Duodenal mucosa (tissue), 2 donors: ENCODE measurements at regions not wholly inside any gene's neighbourhood (a gene's known extent, or its start where the extent isn't known, plus 50 kb on each side); places are given as distances from the start of the nearest gene placed in this dataset.

Experiments used
- H3K27ac ChIP-seq: one replicate; pipeline ENCODE4 v1.7.0; 2013; ENCODE audit warnings: low read depth, low read length
- H3K27me3 ChIP-seq, 2 donors: one replicate each; pipeline ENCODE4 v1.7.0; 2013; ENCODE audit warnings: low read length in 2 of 2, control low read depth in 1 of 2; ENCODE audit not compliant: insufficient read depth in 2 of 2, control insufficient read depth in 1 of 2
- H3K36me3 ChIP-seq, 2 donors: one replicate each; pipeline ENCODE4 v1.7.0; 2013; ENCODE audit warnings: low read length in 2 of 2, control low read depth in 1 of 2; ENCODE audit not compliant: insufficient read depth in 2 of 2, control insufficient read depth in 1 of 2
- H3K4me1 ChIP-seq, 2 donors: one replicate each; pipeline ENCODE4 v1.7.0; 2013; ENCODE audit warnings: low read length in 2 of 2, control low read depth in 1 of 2; ENCODE audit not compliant: insufficient read depth in 2 of 2, control insufficient read depth in 1 of 2
- H3K4me3 ChIP-seq, 2 donors: one replicate each; pipeline ENCODE4 v1.7.0; 2013; ENCODE audit warnings: low read length in 2 of 2, low read depth in 1 of 2
- H3K9ac ChIP-seq, 2 donors: one replicate each; pipeline ENCODE4 v1.7.0; 2013; ENCODE audit warnings: low read length in 2 of 2, low read depth in 1 of 2
- H3K9me3 ChIP-seq, 2 donors: one replicate each; pipeline ENCODE4 v1.7.0; 2013; ENCODE audit warnings: low read length in 2 of 2, control low read depth in 1 of 2; ENCODE audit not compliant: control insufficient read depth in 1 of 2

- H3K4me3 ChIP-seq, result no peak overlapping the region
- H3K36me3 ChIP-seq, result no peaks in the 10 kb centered on the region
- no peak overlapping the region for H3K9ac ChIP-seq
- no peaks in the 10 kb centered on the region for H3K4me1 ChIP-seq
- H3K9me3 ChIP-seq, result no peaks in the 10 kb centered on the region
- no peak overlapping the region for H3K27ac ChIP-seq
- no peaks in the 10 kb centered on the region for H3K27me3 ChIP-seq
Measured at GRCh38 chr2:226217191-226217590, 582.4 kb downstream of the IRS1 start.

- Histone ChIP-seq H3K27me3 (no peaks in the 10 kb centered on the region), H3K36me3 (no peaks in the 10 kb centered on the region), H3K27ac (no peak overlapping the region), H3K9ac (no peak overlapping the region), H3K4me1 (no peaks in the 10 kb centered on the region), H3K9me3 (no peaks in the 10 kb centered on the region), H3K4me3 (no peak overlapping the region)
Measured at GRCh38 chr2:226216575-226216974, 583.0 kb downstream of the IRS1 start.

GRCh38 chr2:226215902-226216503 is 583.6 kb downstream of the IRS1 start:
- H3K9ac ChIP-seq, result no peak overlapping the region
- H3K4me3 ChIP-seq, result no peak overlapping the region
- H3K27ac ChIP-seq, result no peak overlapping the region

GRCh38 chr2:226213717-226214116 is 585.9 kb downstream of the IRS1 start:
- H3K9me3 ChIP-seq, result no peaks in the 10 kb centered on the region
- H3K9ac ChIP-seq, result no peak overlapping the region
- H3K4me3 ChIP-seq, result no peak overlapping the region
- no peaks in the 10 kb centered on the region for H3K27me3 ChIP-seq
- H3K27ac ChIP-seq, result no peak overlapping the region
- H3K4me1 ChIP-seq, result no peaks in the 10 kb centered on the region
- no peaks in the 10 kb centered on the region for H3K36me3 ChIP-seq

More at GRCh38 chr2:226215902-226216503, 583.6 kb downstream of the IRS1 start:
- H3K9me3 ChIP-seq, result no peaks in the 10 kb centered on the region
- H3K36me3 ChIP-seq, result no peaks in the 10 kb centered on the region
- H3K4me1 ChIP-seq, result no peaks in the 10 kb centered on the region
- H3K27me3 ChIP-seq, result no peaks in the 10 kb centered on the region

GRCh38 chr2:226211439-226211838 is 588.2 kb downstream of the IRS1 start:
- Histone ChIP-seq H3K9me3 (no peaks in the 10 kb centered on the region), H3K27ac (no peak overlapping the region), H3K27me3 (no peaks in the 10 kb centered on the region), H3K36me3 (no peaks in the 10 kb centered on the region), H3K4me1 (no peaks in the 10 kb centered on the region), H3K9ac (no peak overlapping the region), H3K4me3 (no peak overlapping the region)

GRCh38 chr2:226208726-226209125 is 590.9 kb downstream of the IRS1 start:
- Histone ChIP-seq H3K9me3 (no peaks in the 10 kb centered on the region), H3K4me1 (no peaks in the 10 kb centered on the region), H3K36me3 (no peaks in the 10 kb centered on the region), H3K4me3 (no peak overlapping the region), H3K9ac (no peak overlapping the region), H3K27me3 (no peaks in the 10 kb centered on the region), H3K27ac (no peak overlapping the region)

GRCh38 chr2:226207671-226208070 is 591.9 kb downstream of the IRS1 start:
- no peak overlapping the region for H3K27ac ChIP-seq
- no peaks in the 10 kb centered on the region for H3K9me3 ChIP-seq
- H3K27me3 ChIP-seq, result no peaks in the 10 kb centered on the region
- H3K36me3 ChIP-seq, result no peaks in the 10 kb centered on the region
- H3K9ac ChIP-seq, result no peak overlapping the region
- H3K4me1 ChIP-seq, result no peaks in the 10 kb centered on the region
- H3K4me3 ChIP-seq, result no peak overlapping the region

GRCh38 chr2:226199555-226199954 is 600.1 kb downstream of the IRS1 start:
- no peaks in the 10 kb centered on the region for H3K4me1 ChIP-seq
- H3K36me3 ChIP-seq, result no peaks in the 10 kb centered on the region
- H3K27ac ChIP-seq, result no peak overlapping the region

GRCh38 chr2:226198956-226199355 is 600.7 kb downstream of the IRS1 start:
- no peaks in the 10 kb centered on the region for H3K36me3 ChIP-seq
- no peak overlapping the region for H3K9ac ChIP-seq
- H3K4me1 ChIP-seq, result no peaks in the 10 kb centered on the region
- H3K4me3 ChIP-seq, result no peak overlapping the region
- no peak overlapping the region for H3K27ac ChIP-seq
- no peaks in the 10 kb centered on the region for H3K9me3 ChIP-seq
- H3K27me3 ChIP-seq, result no peaks in the 10 kb centered on the region

More at GRCh38 chr2:226199555-226199954, 600.1 kb downstream of the IRS1 start:
- Histone ChIP-seq H3K4me3 (no peak overlapping the region), H3K9me3 (no peaks in the 10 kb centered on the region), H3K27me3 (no peaks in the 10 kb centered on the region), H3K9ac (no peak overlapping the region)

GRCh38 chr2:226190479-226191252 is 609.0 kb downstream of the IRS1 start:
- Histone ChIP-seq H3K4me1 (no peaks in the 10 kb centered on the region), H3K9me3 (no peaks in the 10 kb centered on the region), H3K36me3 (no peaks in the 10 kb centered on the region), H3K27ac (no peak overlapping the region), H3K9ac (no peak overlapping the region), H3K4me3 (no peak overlapping the region), H3K27me3 (no peaks in the 10 kb centered on the region)
